ENCODE measurements at regions not wholly inside any gene's neighbourhood (a gene's known extent, or its start where the extent isn't known, plus 50 kb on each side); places are given as distances from the start of the nearest gene placed in this dataset.

DNA sequence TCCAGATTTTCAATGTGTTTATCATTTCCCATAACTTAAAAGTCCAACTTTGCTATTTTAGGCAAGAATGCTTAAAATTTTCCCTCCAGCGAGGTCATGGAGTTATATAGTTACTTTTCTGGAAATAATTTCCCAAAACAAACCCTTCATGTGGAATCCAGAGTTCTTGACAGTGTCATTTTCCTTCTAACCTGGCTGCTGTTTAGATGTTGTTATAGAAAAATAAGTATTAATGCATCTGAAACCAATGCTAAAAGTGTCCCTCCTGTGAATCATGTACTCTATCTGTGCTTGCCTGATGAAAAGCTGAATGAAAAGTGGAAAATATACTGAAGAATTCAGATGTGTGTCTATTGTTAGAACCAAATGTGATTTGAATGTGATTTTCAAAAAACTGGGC is 245.3 kb upstream of the HSF2 start:
- Histone ChIP-seq H3F3A (ENCODE audit: low read depth) (no peaks in the 10 kb centered on the region), H4K20me1 (ENCODE audit: insufficient read depth, low read length, poor library complexity, severe bottlenecking) (no peaks in the 10 kb centered on the region), H3K4me3 (ENCODE audit: low read length, poor library complexity, severe bottlenecking) (no peak overlapping the region), H3K9me2 (replicated peaks; ENCODE audit: low read depth, low read length) (0 out of 2 replicates have a peak, but pooled peaks cover 4% of the 10 kb centered on the region), H3K9ac (ENCODE audit: low read depth, low read length, poor library complexity, severe bottlenecking) (no peak overlapping the region), H3K4me1 (ENCODE audit: insufficient read depth, low read length, poor library complexity, severe bottlenecking) (no peaks in the 10 kb centered on the region), H3K9me3 (ENCODE audit: insufficient read depth, low read depth, low read length) (no peaks in the 10 kb centered on the region; the same call in 1 of the 2 replicates), H3K79me2 (ENCODE audit: insufficient read depth, low read length) (no peaks in the 10 kb centered on the region), H3K27me3 (ENCODE audit: insufficient read depth, low read length, poor library complexity, severe bottlenecking) (no peaks in the 10 kb centered on the region), H2AFZ (ENCODE audit: low read length) (no peak overlapping the region), H3K36me3 (ENCODE audit: insufficient read depth, low read length) (no peaks in the 10 kb centered on the region), H3K4me2 (ENCODE audit: low read depth, low read length, poor library complexity, severe bottlenecking) (no peak overlapping the region)
- TF ChIP-seq, protein P1, sequence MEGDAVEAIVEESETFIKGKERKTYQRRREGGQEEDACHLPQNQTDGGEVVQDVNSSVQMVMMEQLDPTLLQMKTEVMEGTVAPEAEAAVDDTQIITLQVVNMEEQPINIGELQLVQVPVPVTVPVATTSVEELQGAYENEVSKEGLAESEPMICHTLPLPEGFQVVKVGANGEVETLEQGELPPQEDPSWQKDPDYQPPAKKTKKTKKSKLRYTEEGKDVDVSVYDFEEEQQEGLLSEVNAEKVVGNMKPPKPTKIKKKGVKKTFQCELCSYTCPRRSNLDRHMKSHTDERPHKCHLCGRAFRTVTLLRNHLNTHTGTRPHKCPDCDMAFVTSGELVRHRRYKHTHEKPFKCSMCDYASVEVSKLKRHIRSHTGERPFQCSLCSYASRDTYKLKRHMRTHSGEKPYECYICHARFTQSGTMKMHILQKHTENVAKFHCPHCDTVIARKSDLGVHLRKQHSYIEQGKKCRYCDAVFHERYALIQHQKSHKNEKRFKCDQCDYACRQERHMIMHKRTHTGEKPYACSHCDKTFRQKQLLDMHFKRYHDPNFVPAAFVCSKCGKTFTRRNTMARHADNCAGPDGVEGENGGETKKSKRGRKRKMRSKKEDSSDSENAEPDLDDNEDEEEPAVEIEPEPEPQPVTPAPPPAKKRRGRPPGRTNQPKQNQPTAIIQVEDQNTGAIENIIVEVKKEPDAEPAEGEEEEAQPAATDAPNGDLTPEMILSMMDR (conservative IDR thresholded peaks at IDR 0.05; ENCODE audit: low read length) = no peak
- TF ChIP-seq EZH2phosphoT487 (IDR thresholded peaks at IDR 0.05; ENCODE audit: borderline replicate concordance) = no peak

DNA sequence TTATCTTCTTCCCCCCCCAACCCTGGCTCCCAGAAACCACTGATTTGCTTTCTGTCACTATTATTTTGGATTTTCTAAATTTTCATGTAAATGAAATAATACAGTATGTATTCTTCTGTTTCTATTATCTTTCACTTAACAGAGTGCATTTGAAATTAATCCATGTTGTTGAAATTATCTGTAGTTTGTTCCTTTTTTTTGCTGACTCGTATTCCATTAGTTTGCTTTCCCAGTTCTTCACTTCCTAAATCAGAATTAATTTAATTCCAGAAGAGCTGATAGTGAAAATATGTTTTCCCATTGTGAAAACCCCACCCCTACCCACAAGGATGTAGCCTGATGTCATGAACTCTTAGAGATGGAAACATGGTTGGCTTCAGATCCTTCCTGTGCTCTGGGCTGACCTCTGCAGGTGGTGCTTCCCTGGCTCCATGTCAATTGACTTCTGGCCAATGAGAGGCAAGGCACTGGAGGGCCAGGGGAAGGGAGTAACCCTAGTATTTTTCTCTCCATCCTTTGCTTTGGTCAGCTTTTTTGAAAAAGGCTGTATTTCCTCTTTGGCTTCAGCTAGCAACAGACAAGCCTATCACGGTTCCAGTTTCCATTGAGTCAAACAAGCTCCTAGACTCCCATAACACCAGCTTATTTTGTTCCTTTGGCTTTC is 244.4 kb upstream of the HSF2 start:
- no peaks in the 10 kb centered on the region for H3K27me3 ChIP-seq (ENCODE audit: insufficient read depth, low read length, poor library complexity, severe bottlenecking)
- H3K4me2 ChIP-seq (ENCODE audit: low read depth, low read length, poor library complexity, severe bottlenecking) = no peak overlapping the region
- no peaks in the 10 kb centered on the region; the same call in 1 of the 2 replicates for H3K9me3 ChIP-seq (ENCODE audit: insufficient read depth, low read depth, low read length)
- H4K20me1 ChIP-seq (ENCODE audit: insufficient read depth, low read length, poor library complexity, severe bottlenecking) = no peaks in the 10 kb centered on the region
- H3K9me2 ChIP-seq (replicated peaks; ENCODE audit: low read depth, low read length) = 0 out of 2 replicates have a peak, but pooled peaks cover 4% of the 10 kb centered on the region
- no peaks in the 10 kb centered on the region for H3K4me1 ChIP-seq (ENCODE audit: insufficient read depth, low read length, poor library complexity, severe bottlenecking)
- no peaks in the 10 kb centered on the region for H3K79me2 ChIP-seq (ENCODE audit: insufficient read depth, low read length)
- no peak overlapping the region for H3K9ac ChIP-seq (ENCODE audit: low read depth, low read length, poor library complexity, severe bottlenecking)
- no peaks in the 10 kb centered on the region for H3F3A ChIP-seq (ENCODE audit: low read depth)
- no peak overlapping the region for H2AFZ ChIP-seq (ENCODE audit: low read length)
- H3K4me3 ChIP-seq (ENCODE audit: low read length, poor library complexity, severe bottlenecking) = no peak overlapping the region
- no peaks in the 10 kb centered on the region for H3K36me3 ChIP-seq (ENCODE audit: insufficient read depth, low read length)
- TF ChIP-seq EZH2phosphoT487 (IDR thresholded peaks at IDR 0.05; ENCODE audit: borderline replicate concordance) = no peak
- TF ChIP-seq, protein P1 (conservative IDR thresholded peaks at IDR 0.05; ENCODE audit: low read length) = no peak

DNA sequence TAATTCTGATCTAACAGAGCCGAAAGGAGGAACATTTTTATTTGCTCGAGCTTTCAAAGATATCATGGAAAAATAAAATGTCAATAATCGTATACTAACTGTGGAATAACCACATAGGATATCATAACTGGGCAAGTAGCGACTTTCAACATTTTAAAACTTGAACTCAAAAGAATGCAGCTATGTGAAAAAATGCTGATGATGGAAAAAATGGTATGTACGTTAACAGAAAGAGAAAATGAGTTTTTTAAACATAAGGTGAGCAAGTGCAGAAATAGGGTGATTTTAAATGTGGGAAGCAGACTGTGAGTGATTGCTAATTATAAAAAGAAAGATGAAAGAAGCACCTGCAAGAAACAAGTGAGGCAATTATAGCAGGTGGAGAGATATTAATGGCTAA is 238.3 kb upstream of the HSF2 start:
- Histone ChIP-seq H4K20me1 (ENCODE audit: insufficient read depth, low read length, poor library complexity, severe bottlenecking) (no peaks in the 10 kb centered on the region), H3K36me3 (ENCODE audit: insufficient read depth, low read length) (no peaks in the 10 kb centered on the region), H3K4me1 (ENCODE audit: insufficient read depth, low read length, poor library complexity, severe bottlenecking) (no peaks in the 10 kb centered on the region), H2AFZ (ENCODE audit: low read length) (no peak overlapping the region), H3K9ac (ENCODE audit: low read depth, low read length, poor library complexity, severe bottlenecking) (no peak overlapping the region), H3K9me3 (ENCODE audit: insufficient read depth, low read depth, low read length) (no peaks in the 10 kb centered on the region; the same call in 1 of the 2 replicates), H3K79me2 (ENCODE audit: insufficient read depth, low read length) (no peaks in the 10 kb centered on the region), H3K9me2 (replicated peaks; ENCODE audit: low read depth, low read length) (no peaks in the 10 kb centered on the region), H3K4me2 (ENCODE audit: low read depth, low read length, poor library complexity, severe bottlenecking) (no peak overlapping the region), H3K27me3 (ENCODE audit: insufficient read depth, low read length, poor library complexity, severe bottlenecking) (no peaks in the 10 kb centered on the region), H3F3A (ENCODE audit: low read depth) (no peaks in the 10 kb centered on the region), H3K4me3 (ENCODE audit: low read length, poor library complexity, severe bottlenecking) (no peak overlapping the region)
- TF ChIP-seq, protein P1 (conservative IDR thresholded peaks at IDR 0.05; ENCODE audit: low read length) = no peak
- TF ChIP-seq EZH2phosphoT487 (IDR thresholded peaks at IDR 0.05; ENCODE audit: borderline replicate concordance) = no peak

Measured in Loucy (cell line).